GM12878 (cell line): ENCODE measurements at regions not wholly inside any gene's neighbourhood (a gene's known extent, or its start where the extent isn't known, plus 50 kb on each side); places are given as distances from the start of the nearest gene placed in this dataset.

Experiments
- JUNB ChIP-seq: IDR thresholded peaks from 2 replicates; pipeline ENCODE4 v1.6.1; 2016; ENCODE audit warnings: antibody characterized with exemption, mild to moderate bottlenecking
- SRF ChIP-seq, 2 experiments: IDR thresholded peaks; 2 replicates each; pipeline ENCODE4 v1.6.1; 2011; ENCODE audit warnings: low read depth in 2 of 2, low read length in 2 of 2, mild to moderate bottlenecking in 1 of 2, moderate library complexity in 1 of 2
- TF ChIP-seq, protein P1 (sequence below), 3 experiments: IDR thresholded peaks in 2 of 3; conservative IDR thresholded peaks in 1 of 3; 2 replicates each; pipeline ENCODE4 v1.5.1; 2011; ENCODE audit warnings: low read depth in 3 of 3, low read length in 3 of 3, mild to moderate bottlenecking in 3 of 3, control low read depth in 2 of 3, moderate library complexity in 2 of 3, inconsistent platforms in 1 of 3, mixed read lengths in 1 of 3; ENCODE audit not compliant: control insufficient read depth in 2 of 3, insufficient read depth in 1 of 3; ENCODE audit errors: extremely low read depth in 1 of 3

DNA sequence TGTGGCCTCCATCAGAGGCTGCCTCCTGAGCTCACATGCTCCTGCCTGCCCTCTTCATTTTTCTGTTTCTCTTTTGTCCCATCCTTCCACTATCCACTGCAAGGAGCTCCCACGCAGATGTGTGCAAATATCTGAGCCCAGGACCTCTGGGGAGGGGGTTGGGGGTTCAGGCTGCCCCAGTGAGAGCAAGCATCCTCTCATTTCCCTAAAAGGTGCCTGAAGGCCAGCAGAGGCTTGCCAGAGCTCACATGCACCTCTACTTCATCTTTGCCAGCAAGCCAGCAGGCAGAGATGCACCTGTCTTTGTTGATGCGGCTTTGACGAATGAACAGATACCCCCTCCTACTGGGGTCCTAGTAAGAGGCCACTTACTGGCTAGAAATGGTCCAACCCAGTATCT lies 128.8 kb downstream of the FGF9 start:
- TF ChIP-seq, protein P1, sequence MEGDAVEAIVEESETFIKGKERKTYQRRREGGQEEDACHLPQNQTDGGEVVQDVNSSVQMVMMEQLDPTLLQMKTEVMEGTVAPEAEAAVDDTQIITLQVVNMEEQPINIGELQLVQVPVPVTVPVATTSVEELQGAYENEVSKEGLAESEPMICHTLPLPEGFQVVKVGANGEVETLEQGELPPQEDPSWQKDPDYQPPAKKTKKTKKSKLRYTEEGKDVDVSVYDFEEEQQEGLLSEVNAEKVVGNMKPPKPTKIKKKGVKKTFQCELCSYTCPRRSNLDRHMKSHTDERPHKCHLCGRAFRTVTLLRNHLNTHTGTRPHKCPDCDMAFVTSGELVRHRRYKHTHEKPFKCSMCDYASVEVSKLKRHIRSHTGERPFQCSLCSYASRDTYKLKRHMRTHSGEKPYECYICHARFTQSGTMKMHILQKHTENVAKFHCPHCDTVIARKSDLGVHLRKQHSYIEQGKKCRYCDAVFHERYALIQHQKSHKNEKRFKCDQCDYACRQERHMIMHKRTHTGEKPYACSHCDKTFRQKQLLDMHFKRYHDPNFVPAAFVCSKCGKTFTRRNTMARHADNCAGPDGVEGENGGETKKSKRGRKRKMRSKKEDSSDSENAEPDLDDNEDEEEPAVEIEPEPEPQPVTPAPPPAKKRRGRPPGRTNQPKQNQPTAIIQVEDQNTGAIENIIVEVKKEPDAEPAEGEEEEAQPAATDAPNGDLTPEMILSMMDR (IDR thresholded peaks at IDR 0.05 in 2 of 3, conservative IDR thresholded peaks at IDR 0.05 in 1 of 3; ENCODE audit: control insufficient read depth in 2 of 3, extremely low read depth in 1 of 3, insufficient read depth in 1 of 3, low read depth in 3 of 3, low read length in 3 of 3): no peak
- TF ChIP-seq JUNB (no peak), SRF (IDR thresholded peaks at IDR 0.05; ENCODE audit: low read depth in 2 of 2, low read length in 2 of 2) (no peak)
